ENCODE measurements at regions not wholly inside any gene's neighbourhood (a gene's known extent, or its start where the extent isn't known, plus 50 kb on each side); places are given as distances from the start of the nearest gene placed in this dataset.

GRCh38 chr20:39857835-39858234 lies 831.2 kb downstream of the MAFB start:
- TF ChIP-seq, protein P1, sequence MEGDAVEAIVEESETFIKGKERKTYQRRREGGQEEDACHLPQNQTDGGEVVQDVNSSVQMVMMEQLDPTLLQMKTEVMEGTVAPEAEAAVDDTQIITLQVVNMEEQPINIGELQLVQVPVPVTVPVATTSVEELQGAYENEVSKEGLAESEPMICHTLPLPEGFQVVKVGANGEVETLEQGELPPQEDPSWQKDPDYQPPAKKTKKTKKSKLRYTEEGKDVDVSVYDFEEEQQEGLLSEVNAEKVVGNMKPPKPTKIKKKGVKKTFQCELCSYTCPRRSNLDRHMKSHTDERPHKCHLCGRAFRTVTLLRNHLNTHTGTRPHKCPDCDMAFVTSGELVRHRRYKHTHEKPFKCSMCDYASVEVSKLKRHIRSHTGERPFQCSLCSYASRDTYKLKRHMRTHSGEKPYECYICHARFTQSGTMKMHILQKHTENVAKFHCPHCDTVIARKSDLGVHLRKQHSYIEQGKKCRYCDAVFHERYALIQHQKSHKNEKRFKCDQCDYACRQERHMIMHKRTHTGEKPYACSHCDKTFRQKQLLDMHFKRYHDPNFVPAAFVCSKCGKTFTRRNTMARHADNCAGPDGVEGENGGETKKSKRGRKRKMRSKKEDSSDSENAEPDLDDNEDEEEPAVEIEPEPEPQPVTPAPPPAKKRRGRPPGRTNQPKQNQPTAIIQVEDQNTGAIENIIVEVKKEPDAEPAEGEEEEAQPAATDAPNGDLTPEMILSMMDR (IDR thresholded peaks at IDR 0.05; ENCODE audit: low read depth, low read length, poor library complexity, severe bottlenecking): no peak
- no peak for TF ChIP-seq EZH2phosphoT487 (IDR thresholded peaks at IDR 0.05; ENCODE audit: borderline replicate concordance, low read length)
- Histone ChIP-seq H3K36me3 (ENCODE audit: control insufficient read depth, low read length) (no peaks in the 10 kb centered on the region), H3F3A (ENCODE audit: control insufficient read depth, insufficient read depth) (no peaks in the 10 kb centered on the region), H3K27ac (ENCODE audit: low read depth, low read length) (no peak overlapping the region), H3K9me2 (replicated peaks; ENCODE audit: control insufficient read depth, low read length) (no peaks in the 10 kb centered on the region), H3K4me3 (ENCODE audit: low read length) (no peak overlapping the region), H4K20me1 (ENCODE audit: control insufficient read depth, insufficient read depth, low read depth, low read length) (no peaks in the 10 kb centered on the region), H3K27me3 (ENCODE audit: control insufficient read depth, low read length) (no peaks in the 10 kb centered on the region), H3K4me1 (ENCODE audit: control insufficient read depth, low read length) (no peaks in the 10 kb centered on the region), H3K79me2 (ENCODE audit: control insufficient read depth, low read length) (no peaks in the 10 kb centered on the region), H3K9me3 (ENCODE audit: control insufficient read depth, insufficient read depth, low read length) (no peaks in the 10 kb centered on the region), H3K4me2 (ENCODE audit: low read length) (no peak overlapping the region)

GRCh38 chr20:39857187-39857586 lies 831.8 kb downstream of the MAFB start:
- Histone ChIP-seq H3K9me3 (ENCODE audit: control insufficient read depth, insufficient read depth, low read length) (no peaks in the 10 kb centered on the region), H3K79me2 (ENCODE audit: control insufficient read depth, low read length) (no peaks in the 10 kb centered on the region), H3F3A (ENCODE audit: control insufficient read depth, insufficient read depth) (no peaks in the 10 kb centered on the region), H4K20me1 (ENCODE audit: control insufficient read depth, insufficient read depth, low read depth, low read length) (no peaks in the 10 kb centered on the region), H3K27ac (ENCODE audit: low read depth, low read length) (no peak overlapping the region), H3K36me3 (ENCODE audit: control insufficient read depth, low read length) (no peaks in the 10 kb centered on the region), H3K27me3 (ENCODE audit: control insufficient read depth, low read length) (no peaks in the 10 kb centered on the region), H3K4me3 (ENCODE audit: low read length) (no peak overlapping the region), H3K4me2 (ENCODE audit: low read length) (no peak overlapping the region), H3K9me2 (replicated peaks; ENCODE audit: control insufficient read depth, low read length) (no peaks in the 10 kb centered on the region), H3K4me1 (ENCODE audit: control insufficient read depth, low read length) (no peaks in the 10 kb centered on the region)
- TF ChIP-seq, protein P1 (IDR thresholded peaks at IDR 0.05; ENCODE audit: low read depth, low read length, poor library complexity, severe bottlenecking): no peak
- no peak for TF ChIP-seq EZH2phosphoT487 (IDR thresholded peaks at IDR 0.05; ENCODE audit: borderline replicate concordance, low read length)

- TF ChIP-seq, protein P1 (IDR thresholded peaks at IDR 0.05; ENCODE audit: low read depth, low read length, poor library complexity, severe bottlenecking): no peak
- no peak for TF ChIP-seq EZH2phosphoT487 (IDR thresholded peaks at IDR 0.05; ENCODE audit: borderline replicate concordance, low read length)
- Histone ChIP-seq H4K20me1 (ENCODE audit: control insufficient read depth, insufficient read depth, low read depth, low read length) (no peaks in the 10 kb centered on the region), H3K27ac (ENCODE audit: low read depth, low read length) (no peak overlapping the region), H3K4me1 (ENCODE audit: control insufficient read depth, low read length) (no peaks in the 10 kb centered on the region), H3K79me2 (ENCODE audit: control insufficient read depth, low read length) (no peaks in the 10 kb centered on the region), H3K4me3 (ENCODE audit: low read length) (no peak overlapping the region), H3K27me3 (ENCODE audit: control insufficient read depth, low read length) (no peaks in the 10 kb centered on the region), H3K4me2 (ENCODE audit: low read length) (no peak overlapping the region), H3F3A (ENCODE audit: control insufficient read depth, insufficient read depth) (no peaks in the 10 kb centered on the region), H3K36me3 (ENCODE audit: control insufficient read depth, low read length) (no peaks in the 10 kb centered on the region), H3K9me3 (ENCODE audit: control insufficient read depth, insufficient read depth, low read length) (no peaks in the 10 kb centered on the region), H3K9me2 (replicated peaks; ENCODE audit: control insufficient read depth, low read length) (no peaks in the 10 kb centered on the region)
Observed at GRCh38 chr20:39855799-39856198, 833.2 kb downstream of the MAFB start.

DNA sequence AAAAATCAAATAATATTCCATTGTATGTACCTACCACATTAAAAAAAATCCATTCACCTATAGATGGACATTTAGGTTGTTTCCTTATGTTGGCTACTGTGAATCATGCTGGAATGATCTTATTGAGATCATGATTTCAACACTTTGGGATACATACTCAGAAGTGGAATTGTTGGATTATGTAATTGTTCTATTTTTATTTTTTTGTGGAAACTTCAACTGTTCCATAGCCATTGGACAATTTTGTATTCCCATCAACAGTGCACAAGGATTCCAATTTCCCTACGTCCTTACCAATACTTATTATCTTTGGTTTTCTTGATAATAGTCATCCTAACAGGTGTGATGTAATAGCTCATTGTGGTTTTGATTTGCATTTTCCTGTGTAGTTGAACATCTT lies 834.0 kb downstream of the MAFB start:
- no peaks in the 10 kb centered on the region for H4K20me1 ChIP-seq (ENCODE audit: control insufficient read depth, insufficient read depth, low read depth, low read length)
- no peak overlapping the region for H3K27ac ChIP-seq (ENCODE audit: low read depth, low read length)
- H3K4me3 ChIP-seq (ENCODE audit: low read length): no peak overlapping the region
- no peak overlapping the region for H3K4me2 ChIP-seq (ENCODE audit: low read length)
- no peaks in the 10 kb centered on the region for H3K79me2 ChIP-seq (ENCODE audit: control insufficient read depth, low read length)
- H3K36me3 ChIP-seq (ENCODE audit: control insufficient read depth, low read length): no peaks in the 10 kb centered on the region
- no peaks in the 10 kb centered on the region for H3K4me1 ChIP-seq (ENCODE audit: control insufficient read depth, low read length)
- no peaks in the 10 kb centered on the region for H3F3A ChIP-seq (ENCODE audit: control insufficient read depth, insufficient read depth)
- H3K9me3 ChIP-seq (ENCODE audit: control insufficient read depth, insufficient read depth, low read length): no peaks in the 10 kb centered on the region
- H3K9me2 ChIP-seq (replicated peaks; ENCODE audit: control insufficient read depth, low read length): no peaks in the 10 kb centered on the region
- no peaks in the 10 kb centered on the region for H3K27me3 ChIP-seq (ENCODE audit: control insufficient read depth, low read length)
- TF ChIP-seq, protein P1 (IDR thresholded peaks at IDR 0.05; ENCODE audit: low read depth, low read length, poor library complexity, severe bottlenecking): no peak
- no peak for TF ChIP-seq EZH2phosphoT487 (IDR thresholded peaks at IDR 0.05; ENCODE audit: borderline replicate concordance, low read length)

Data from DOHH2 (cell line).